Lung microvascular endothelial cell (primary cell): ENCODE measurements at regions not wholly inside any gene's neighbourhood (a gene's known extent, or its start where the extent isn't known, plus 50 kb on each side); places are given as distances from the start of the nearest gene placed in this dataset.

Experiments
- DNase-seq, 2 donors: peaks; one replicate each; pipeline versions ENCODE4 v3.0.0 to v3.0.0-alpha.2; 2010; ENCODE audit warnings: low read depth in 2 of 2

DNA sequence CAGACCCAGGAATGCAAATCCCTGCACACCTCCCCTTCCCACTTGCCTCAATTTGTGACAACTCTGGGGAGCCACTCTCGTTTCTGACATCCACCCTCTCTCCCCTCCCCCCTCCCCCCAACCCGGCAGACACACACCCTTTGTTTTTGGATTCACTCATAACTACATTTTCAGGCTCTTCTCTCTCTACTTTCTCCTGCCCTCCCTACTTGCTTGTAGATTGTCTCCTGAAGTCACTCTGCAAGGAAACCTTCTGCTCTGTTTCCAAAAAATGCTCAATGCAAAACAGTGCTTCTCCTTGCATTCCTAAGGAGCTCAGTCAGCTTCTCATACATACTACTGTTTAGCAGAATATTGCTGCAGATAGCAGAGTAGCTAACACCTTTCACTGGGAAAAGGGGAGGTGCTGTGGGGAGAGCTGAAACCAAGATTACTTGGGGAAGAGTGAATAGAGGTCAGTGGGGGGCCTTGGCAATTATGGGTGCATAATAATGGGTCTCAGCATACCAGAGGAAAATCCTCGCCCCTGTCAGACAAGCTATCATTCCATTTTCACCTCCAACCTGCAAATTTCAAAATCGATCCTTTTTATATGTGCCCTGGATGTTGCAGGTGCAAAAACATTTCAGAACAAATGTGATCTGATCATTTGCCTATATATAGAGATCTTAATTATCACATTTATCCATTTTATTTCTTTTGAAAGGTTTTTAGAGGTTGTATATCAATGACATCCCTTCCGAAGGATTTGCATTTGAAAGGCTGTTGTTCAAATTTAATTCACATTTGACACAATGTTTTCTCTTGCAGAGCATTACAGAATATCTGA is 1860.7 kb upstream of the WWC1 start:
- DNase-seq, result no peak

DNA sequence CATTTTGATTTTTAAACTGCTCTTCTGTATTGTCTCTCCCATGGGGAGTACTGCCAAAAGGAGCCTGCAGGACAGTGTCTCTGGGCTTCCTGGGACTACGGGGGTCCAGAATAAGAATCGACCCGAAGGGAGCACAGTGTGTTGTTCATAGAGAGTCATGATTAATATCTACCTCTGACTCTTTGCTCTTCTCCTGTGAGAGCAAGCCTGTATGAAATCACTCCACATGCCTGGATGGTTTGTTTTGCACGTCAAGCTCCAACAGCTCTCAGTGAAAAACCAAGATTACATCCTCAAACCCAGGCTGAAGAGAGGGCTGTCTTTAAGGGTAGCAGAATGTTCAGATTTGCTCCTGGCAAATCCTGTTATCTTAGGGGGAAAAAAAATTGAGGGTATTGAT is 1860.0 kb upstream of the WWC1 start:
- no peak for DNase-seq

- DNase-seq, result no peak
These were observed 1857.8 kb upstream of the WWC1 start for GRCh38 chr5:166433679-166434078.

DNA sequence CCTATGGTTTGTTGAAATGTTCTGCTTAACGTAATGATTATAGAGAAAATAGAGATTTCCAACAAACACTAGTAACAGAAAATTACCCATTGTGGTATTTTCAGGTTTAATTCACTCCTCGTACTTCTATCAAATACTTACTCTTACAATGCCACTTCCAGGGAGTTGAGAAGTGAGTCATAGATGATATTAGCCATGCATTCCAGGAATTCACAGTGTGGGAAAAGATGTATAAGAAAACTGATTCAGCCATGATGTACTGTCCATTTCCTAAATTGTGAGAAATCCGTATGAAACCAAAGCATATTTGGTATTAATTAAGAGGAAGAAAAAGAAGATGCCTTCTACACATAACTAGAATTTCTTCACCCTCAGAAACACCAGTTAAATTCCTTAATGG is 1854.6 kb upstream of the WWC1 start:
- no peak for DNase-seq

- DNase-seq, result no peak
These were observed 1805.1 kb upstream of the WWC1 start for GRCh38 chr5:166486348-166486747.

- no peak for DNase-seq
These were observed 1802.9 kb upstream of the WWC1 start for GRCh38 chr5:166488560-166488959.

DNA sequence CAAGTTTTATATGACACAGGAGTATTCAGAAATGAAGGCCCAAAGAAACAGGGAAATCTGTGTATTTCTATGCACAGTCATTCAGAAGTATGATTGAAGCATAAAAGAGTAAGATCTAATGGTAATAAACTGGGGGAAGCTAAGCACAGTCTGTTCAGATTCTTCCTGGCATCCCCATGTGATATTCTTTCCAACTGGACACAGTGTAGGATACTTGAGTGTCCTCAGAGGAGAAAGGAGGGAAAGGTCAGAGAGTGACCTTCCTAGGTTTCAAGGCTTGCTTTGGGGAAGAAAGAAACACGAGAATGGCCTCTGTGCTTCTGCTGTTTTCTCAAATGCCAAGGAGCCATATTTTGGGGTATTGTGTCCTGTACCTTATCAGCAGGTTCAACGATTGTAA is 1798.4 kb upstream of the WWC1 start:
- no peak for DNase-seq

DNA sequence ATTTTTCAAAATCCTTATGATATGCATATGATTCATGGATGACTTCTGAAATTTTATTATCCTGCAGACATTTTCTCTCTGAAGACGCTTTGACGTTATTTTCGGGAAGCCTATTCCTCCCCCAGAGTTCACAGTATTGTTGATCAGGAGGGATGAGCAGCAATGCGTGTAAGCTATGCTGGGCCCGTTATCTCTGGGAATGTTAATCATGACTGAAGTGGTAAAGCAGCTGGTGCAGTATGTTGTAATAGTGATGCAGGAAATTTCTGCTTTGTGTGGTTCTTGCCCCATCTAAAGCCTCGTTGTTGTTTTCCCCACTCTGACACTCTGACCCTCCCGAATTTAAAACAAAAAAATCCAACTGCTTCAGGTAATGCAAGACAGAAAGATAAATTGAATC is 1797.8 kb upstream of the WWC1 start:
- no peak for DNase-seq

DNA sequence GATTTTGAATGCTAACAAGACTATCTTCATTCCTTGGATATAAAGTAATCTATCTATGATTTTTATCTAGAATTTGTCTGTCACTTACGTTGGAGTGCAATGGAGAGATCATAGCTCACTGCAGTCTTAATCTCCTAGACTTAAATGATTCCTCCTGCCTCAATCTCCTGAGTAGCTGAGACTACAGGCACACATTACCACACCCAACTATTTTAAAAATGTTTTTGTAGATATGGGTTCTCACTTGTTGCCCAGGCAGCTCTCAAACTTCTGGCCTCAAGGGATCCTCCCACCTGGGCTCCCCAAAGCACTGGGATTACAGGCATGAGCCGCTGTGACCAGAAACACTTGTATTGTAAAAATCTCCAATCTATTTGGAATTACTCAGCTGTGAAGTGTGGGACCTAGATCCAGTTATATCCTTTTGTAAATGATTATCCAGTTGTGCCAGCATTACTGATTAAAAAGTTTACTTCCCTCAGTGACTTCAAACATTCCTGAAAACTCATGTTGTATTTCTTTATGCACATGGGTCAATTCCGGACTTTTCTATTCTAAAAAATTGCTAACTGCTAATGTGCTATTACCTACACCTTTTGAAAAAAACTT is 1793.8 kb upstream of the WWC1 start:
- no peak for DNase-seq

- DNase-seq, result no peak
These were observed 1791.8 kb upstream of the WWC1 start for GRCh38 chr5:166499447-166500240.

DNA sequence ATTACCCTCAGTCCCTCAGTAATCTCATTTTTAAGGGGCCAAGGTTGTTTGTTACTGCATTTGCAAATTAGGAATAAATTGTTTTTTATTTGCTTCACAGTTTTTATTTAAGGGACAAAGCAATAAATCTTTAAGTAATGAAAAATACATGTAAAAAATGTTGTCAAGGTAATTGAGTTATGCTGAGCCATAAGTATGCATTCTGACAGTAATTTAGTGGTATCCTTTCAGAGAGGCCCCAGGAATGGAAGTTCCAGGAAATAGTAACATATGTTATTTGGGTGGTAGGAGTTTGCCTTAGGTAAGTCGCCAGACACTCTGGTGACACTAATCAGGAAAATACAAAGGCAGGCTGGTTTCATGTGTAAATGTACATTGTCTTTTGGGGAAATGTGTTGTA is 1787.9 kb upstream of the WWC1 start:
- no peak for DNase-seq

DNA sequence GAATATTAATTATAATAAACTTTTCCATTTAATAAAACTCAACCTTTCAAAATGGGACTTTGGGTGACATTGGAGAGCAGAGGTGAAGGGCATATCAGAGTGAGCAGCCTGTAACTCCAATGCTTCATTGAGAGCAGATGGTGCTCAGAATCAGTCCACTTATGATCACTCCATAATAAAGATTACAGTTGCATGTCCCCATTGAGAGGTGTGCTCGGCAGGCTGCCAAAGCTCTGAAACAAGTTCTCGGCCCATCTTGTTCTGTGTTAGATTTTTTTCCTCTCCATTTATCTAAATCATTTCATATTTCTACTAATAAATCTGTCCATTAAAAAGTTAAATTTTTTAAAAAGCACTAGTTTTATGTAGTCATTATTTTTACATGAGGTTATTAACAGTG is 1786.4 kb upstream of the WWC1 start:
- DNase-seq, result no peak

DNA sequence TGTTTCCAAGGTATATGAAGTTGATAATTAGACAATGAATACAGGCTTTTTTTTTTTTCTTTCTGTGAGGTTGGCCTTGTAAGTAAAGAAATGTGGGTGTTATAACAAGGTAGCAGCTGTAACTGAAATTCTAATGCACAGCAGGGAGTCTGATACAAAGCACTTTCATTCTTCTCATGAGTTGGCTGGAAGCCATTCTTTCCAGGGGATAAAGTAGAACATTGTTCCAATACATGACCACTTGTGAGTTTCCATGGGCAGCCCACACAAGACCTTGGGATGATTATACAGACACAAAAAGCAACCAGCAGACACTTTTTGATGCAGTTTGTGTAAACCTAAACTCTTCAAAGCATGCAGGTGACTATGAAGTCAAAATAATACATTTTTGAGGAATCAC is 1785.9 kb upstream of the WWC1 start:
- DNase-seq, result no peak

- DNase-seq, result no peak
These were observed 1783.5 kb upstream of the WWC1 start for GRCh38 chr5:166507810-166508425.

- DNase-seq, result peak in 1 of 2 donors; percentile 4
These were observed 1782.4 kb upstream of the WWC1 start for GRCh38 chr5:166509085-166509484.

DNA sequence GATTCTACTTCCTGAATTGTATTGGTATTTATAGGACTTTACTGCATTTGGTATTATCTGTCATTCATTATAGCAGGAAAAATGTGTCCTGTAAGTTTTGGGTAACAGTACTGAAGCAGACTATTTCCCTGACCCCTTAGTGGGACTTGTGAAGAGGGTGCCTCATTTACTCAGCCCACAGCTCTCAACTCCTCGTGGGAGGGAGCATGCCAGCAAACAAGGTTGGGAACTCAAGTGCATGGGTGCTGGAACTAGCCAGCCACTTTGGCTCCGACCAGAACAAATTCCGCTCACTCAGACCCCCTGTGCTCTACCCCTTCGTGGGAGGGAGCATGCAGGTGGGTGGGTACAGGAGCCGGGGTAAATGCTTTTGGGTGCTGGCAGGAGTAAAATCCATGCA is 1773.5 kb upstream of the WWC1 start:
- DNase-seq, result no peak

DNA sequence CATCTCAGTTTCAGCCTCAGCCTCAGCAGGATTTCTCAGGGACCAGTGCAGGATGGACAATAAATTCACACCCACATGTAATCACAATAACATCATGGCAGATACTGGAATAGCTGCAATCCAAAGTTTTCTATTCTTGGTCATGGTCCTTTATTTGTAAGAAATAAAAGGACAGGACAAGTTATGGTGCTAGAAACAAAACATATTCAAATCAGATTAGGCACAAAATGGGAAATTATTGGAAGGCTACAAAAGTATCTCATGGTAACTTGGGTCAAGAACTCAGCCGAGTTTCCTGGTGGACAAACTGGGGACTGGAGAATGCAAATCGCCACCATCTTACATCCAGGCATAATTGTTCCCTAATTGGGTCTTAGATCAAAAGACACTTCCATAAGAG is 1768.2 kb upstream of the WWC1 start:
- DNase-seq, result no peak

DNA sequence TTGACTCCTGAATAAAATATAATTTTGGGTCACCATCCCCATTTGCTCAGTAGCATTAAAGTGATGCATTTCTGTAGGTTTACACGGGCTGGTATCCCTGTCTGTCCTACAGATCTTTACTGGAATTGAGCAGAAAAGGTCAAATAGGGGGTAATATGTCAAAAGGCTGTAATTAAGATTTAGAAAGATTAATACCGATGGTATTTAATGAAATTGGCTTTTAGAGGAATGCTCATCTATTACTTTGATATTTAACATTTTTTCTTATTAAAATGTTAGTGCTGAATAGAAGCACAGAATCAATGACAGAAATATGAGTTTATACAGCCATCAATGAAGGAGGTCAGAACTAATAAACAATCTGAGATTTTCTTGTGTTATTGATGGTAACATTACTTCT is 1762.2 kb upstream of the WWC1 start:
- DNase-seq, result no peak

DNA sequence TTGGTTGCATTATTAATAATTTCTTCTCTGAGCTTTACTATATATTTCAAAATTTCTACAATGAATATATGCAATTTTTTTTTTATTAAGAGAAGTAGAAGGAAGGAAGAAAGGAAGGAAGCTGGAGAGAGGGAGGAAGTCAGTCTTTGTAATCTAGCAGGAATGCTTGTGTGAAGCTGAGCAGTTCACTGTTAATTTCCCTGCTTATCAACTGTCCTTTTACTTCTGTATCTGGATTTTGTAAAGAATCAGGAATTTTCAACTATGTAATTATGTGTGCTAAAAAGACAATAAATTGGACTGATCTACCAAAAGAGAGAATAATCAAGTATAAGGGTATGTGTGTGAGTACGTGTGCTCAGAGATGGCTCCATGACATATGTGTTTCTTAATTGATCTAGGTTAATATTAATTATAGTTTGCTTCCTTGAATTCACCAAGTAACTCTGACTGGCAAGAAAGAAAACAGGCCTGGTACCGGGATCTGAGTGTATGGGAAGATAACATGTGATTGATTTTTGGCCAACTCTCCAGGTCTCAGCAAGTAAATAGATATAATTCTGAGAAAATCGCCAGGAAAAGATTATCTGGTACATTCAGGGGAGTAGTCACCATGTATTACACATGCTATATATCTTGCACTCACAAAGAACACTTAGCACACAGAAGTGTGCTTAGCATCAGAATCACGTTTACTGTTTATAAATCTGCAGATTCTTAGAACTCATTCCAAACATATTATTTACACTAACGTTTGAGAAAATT is 1758.8 kb upstream of the WWC1 start:
- no peak for DNase-seq

GRCh38 chr5:166535641-166536040 is 1755.8 kb upstream of the WWC1 start:
- no peak for DNase-seq

- DNase-seq, result no peak
These were observed 1751.3 kb upstream of the WWC1 start for GRCh38 chr5:166540156-166540555.
